GM23338 (cell line): ENCODE measurements at regions not wholly inside any gene's neighbourhood (a gene's known extent, or its start where the extent isn't known, plus 50 kb on each side); places are given as distances from the start of the nearest gene placed in this dataset.

Experiments
- ATAC-seq: fragments of 200-7000 bp; cut with Tn5 transposase; 3 replicates; pipeline ENCODE4 v1.9.1; 2020
- DNase-seq: peaks from one replicate; pipeline ENCODE4 v3.0.0-alpha.2; 2015; ENCODE audit warnings: low spot score
- H2AFZ ChIP-seq: fragments of 200-600 bp; sonication (generic); 2 replicates; pipeline ENCODE4 v1.8.0; 2016; ENCODE audit warnings: antibody characterized with exemption, mild to moderate bottlenecking, moderate library complexity
- H3F3A ChIP-seq: fragments of 200-600 bp; sonication (generic); replicated peaks from 2 replicates; pipeline ENCODE4 v1.8.0; 2017; ENCODE audit warnings: antibody characterized with exemption, mixed run types, low read depth
- H3K27ac ChIP-seq: fragments of 200-600 bp; sonication (generic); 2 replicates; pipeline ENCODE4 v1.6.1; 2016; ENCODE audit warnings: low read depth
- H3K27me3 ChIP-seq: fragments of 200-600 bp; sonication (generic); 2 replicates; pipeline ENCODE4 v1.8.0; 2016; ENCODE audit warnings: mild to moderate bottlenecking, mixed run types, moderate library complexity; ENCODE audit not compliant: insufficient read depth
- H3K36me3 ChIP-seq: fragments of 200-600 bp; sonication (generic); 2 replicates; pipeline ENCODE4 v1.8.0; 2016; ENCODE audit warnings: mild to moderate bottlenecking; ENCODE audit not compliant: insufficient read depth
- H3K4me1 ChIP-seq: fragments of 200-600 bp; sonication (generic); 2 replicates; pipeline ENCODE4 v1.8.0; 2016; ENCODE audit warnings: mild to moderate bottlenecking, moderate library complexity; ENCODE audit not compliant: insufficient read depth
- H3K4me2 ChIP-seq: fragments of 200-600 bp; sonication (generic); 2 replicates; pipeline ENCODE4 v1.7.1; 2017; ENCODE audit warnings: mixed run types
- H3K4me3 ChIP-seq: fragments of 200-600 bp; sonication (generic); 2 replicates; pipeline ENCODE4 v1.6.1; 2016; ENCODE audit warnings: mixed run types
- H3K79me2 ChIP-seq: fragments of 200-600 bp; sonication (generic); replicated peaks from 2 replicates; pipeline ENCODE4 v1.8.0; 2017; ENCODE audit warnings: mild to moderate bottlenecking; ENCODE audit not compliant: insufficient read depth
- H3K9me2 ChIP-seq: fragments of 200-600 bp; sonication (generic); 2 replicates; pipeline ENCODE4 v1.8.0; 2017; ENCODE audit not compliant: insufficient read depth
- H4K20me1 ChIP-seq: fragments of 200-600 bp; sonication (generic); replicated peaks from 2 replicates; pipeline ENCODE4 v1.8.0; 2017; ENCODE audit warnings: mild to moderate bottlenecking; ENCODE audit not compliant: insufficient read depth
- H3K27ac Mint-ChIP-seq: 2 replicates; pipeline ENCODE4 v1.8.0; 2020; ENCODE audit warnings: inconsistent platforms, mild to moderate bottlenecking, moderate library complexity, mixed read lengths
- H3K27me3 Mint-ChIP-seq: 3 replicates; pipeline ENCODE4 v1.8.0; 2022; ENCODE audit warnings: low read depth, mild to moderate bottlenecking, moderate library complexity, mixed read lengths, inconsistent platforms; ENCODE audit not compliant: insufficient read depth, poor library complexity
- H3K36me3 Mint-ChIP-seq: 3 replicates; pipeline ENCODE4 v1.8.0; 2021; ENCODE audit warnings: low read depth, mild to moderate bottlenecking, inconsistent platforms, moderate library complexity, mixed read lengths
- H3K4me1 Mint-ChIP-seq: 3 replicates; pipeline ENCODE4 v1.8.0; 2020; ENCODE audit warnings: mild to moderate bottlenecking, inconsistent platforms, mixed read lengths
- H3K4me3 Mint-ChIP-seq: 3 replicates; pipeline ENCODE4 v1.8.0; 2021; ENCODE audit warnings: moderate library complexity, mild to moderate bottlenecking, inconsistent platforms, mixed read lengths
- H3K9me3 Mint-ChIP-seq: 3 replicates; pipeline ENCODE4 v1.8.0; 2020; ENCODE audit warnings: moderate library complexity, mild to moderate bottlenecking, inconsistent platforms, mixed read lengths
- CREB1 ChIP-seq: fragments of 250-450 bp; sonication (Bioruptor Pico); IDR thresholded peaks from 2 replicates; pipeline ENCODE4 v1.5.0; 2020; ENCODE audit warnings: low read depth, mild to moderate bottlenecking, moderate library complexity
- EZH2 ChIP-seq: fragments of 200-600 bp; sonication (generic); IDR thresholded peaks from one replicate; pipeline ENCODE4 v1.8.0; 2017; ENCODE audit warnings: antibody characterized with exemption, mild to moderate bottlenecking, low read depth; ENCODE audit not compliant: unreplicated experiment
- EZH2phosphoT487 ChIP-seq: fragments of 200-600 bp; sonication (generic); IDR thresholded peaks from one replicate; pipeline ENCODE4 v1.8.1; 2018; ENCODE audit warnings: antibody characterized with exemption; ENCODE audit not compliant: unreplicated experiment
- JUNB ChIP-seq: IDR thresholded peaks from one replicate; pipeline ENCODE4 v1.6.1; 2016; ENCODE audit warnings: antibody characterized with exemption; ENCODE audit not compliant: unreplicated experiment
- NANOG ChIP-seq: IDR thresholded peaks from 2 replicates; pipeline ENCODE4 v1.6.1; 2016; ENCODE audit warnings: antibody characterized with exemption, borderline replicate concordance
- POLR2AphosphoS5 ChIP-seq: IDR thresholded peaks from 2 replicates; pipeline ENCODE4 v1.6.1; 2016; ENCODE audit warnings: antibody characterized with exemption, low read depth
- STAT1 ChIP-seq: IDR thresholded peaks from one replicate; pipeline ENCODE4 v1.6.1; 2016; ENCODE audit warnings: antibody characterized with exemption; ENCODE audit not compliant: unreplicated experiment
- ZNF114 ChIP-seq: fragments of 250-450 bp; sonication (Bioruptor Pico); IDR thresholded peaks from 2 replicates; pipeline ENCODE4 v1.5.0; 2020; ENCODE audit warnings: mild to moderate bottlenecking, moderate library complexity
- ZNF331 ChIP-seq: fragments of 250-450 bp; sonication (Bioruptor Pico); IDR thresholded peaks from 2 replicates; pipeline ENCODE4 v1.5.0; 2020; ENCODE audit warnings: low read depth, mild to moderate bottlenecking, moderate library complexity
- TF ChIP-seq, protein P1 (sequence below): fragments of 250-450 bp; sonication (Bioruptor Pico); IDR thresholded peaks from 2 replicates; pipeline ENCODE4 v1.5.0; 2020; ENCODE audit warnings: mild to moderate bottlenecking, moderate library complexity
- TF ChIP-seq, protein P2 (sequence below): IDR thresholded peaks from one replicate; pipeline ENCODE4 v1.6.1; 2018; ENCODE audit warnings: antibody characterized with exemption; ENCODE audit not compliant: unreplicated experiment
- TF ChIP-seq, protein P3 (sequence below), 2 experiments: fragments of 200-600 bp in 1 of 2; sonication (generic) in 1 of 2; conservative IDR thresholded peaks; 2 replicates each; pipeline versions ENCODE4 v1.5.1 to v1.6.1; 2016 to 2017; ENCODE audit warnings: antibody characterized with exemption in 2 of 2, low read depth in 2 of 2, mild to moderate bottlenecking in 2 of 2, moderate library complexity in 1 of 2

DNA sequence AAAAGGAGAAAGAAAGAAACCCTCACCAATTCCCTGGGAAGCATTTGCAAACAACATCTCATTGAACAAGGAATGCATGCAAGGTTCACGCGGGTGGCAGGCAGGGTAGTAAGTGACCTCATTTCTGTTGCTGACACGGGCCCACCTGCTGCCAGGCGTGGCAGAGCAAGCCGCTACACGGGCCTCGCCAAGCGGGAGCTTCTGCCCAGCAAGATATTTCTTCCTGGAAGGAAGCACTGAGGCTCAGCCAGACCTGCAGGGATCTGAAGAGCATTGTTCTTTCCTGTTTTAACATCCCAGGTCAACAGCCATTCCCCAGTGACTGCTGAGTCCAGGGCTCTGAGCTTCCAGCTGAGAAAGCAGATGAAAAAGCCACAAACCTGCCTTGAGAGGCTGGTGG is 91.9 kb upstream of the IGSF21 start:
- Histone ChIP-seq H3K4me3 (no peak overlapping the region), H3K27ac (no peak overlapping the region), H3F3A (no peaks in the 10 kb centered on the region), H3K4me2 (no peak overlapping the region), H3K9me2 (no peaks in the 10 kb centered on the region), H3K79me2 (no peaks in the 10 kb centered on the region), H3K4me1 (peaks cover 4% of the 10 kb centered on the region; the same call in 1 of the 2 replicates), H2AFZ (no peak overlapping the region), H3K36me3 (no peaks in the 10 kb centered on the region), H4K20me1 (no peaks in the 10 kb centered on the region), H3K27me3 (no peaks in the 10 kb centered on the region)
- no peak for DNase-seq
- Mint-ChIP-seq H3K36me3 (no peaks in the 10 kb centered on the region), H3K27me3 (peaks cover 13% of the 10 kb centered on the region), H3K4me1 (peaks cover 8% of the 10 kb centered on the region; the same call in 1 of the 3 replicates), H3K4me3 (no peak overlapping the region), H3K27ac (no peak overlapping the region; the same call in 1 of the 2 replicates), H3K9me3 (peaks cover 2% of the 10 kb centered on the region; the same call in 2 of the 3 replicates)
- TF ChIP-seq, protein P1, sequence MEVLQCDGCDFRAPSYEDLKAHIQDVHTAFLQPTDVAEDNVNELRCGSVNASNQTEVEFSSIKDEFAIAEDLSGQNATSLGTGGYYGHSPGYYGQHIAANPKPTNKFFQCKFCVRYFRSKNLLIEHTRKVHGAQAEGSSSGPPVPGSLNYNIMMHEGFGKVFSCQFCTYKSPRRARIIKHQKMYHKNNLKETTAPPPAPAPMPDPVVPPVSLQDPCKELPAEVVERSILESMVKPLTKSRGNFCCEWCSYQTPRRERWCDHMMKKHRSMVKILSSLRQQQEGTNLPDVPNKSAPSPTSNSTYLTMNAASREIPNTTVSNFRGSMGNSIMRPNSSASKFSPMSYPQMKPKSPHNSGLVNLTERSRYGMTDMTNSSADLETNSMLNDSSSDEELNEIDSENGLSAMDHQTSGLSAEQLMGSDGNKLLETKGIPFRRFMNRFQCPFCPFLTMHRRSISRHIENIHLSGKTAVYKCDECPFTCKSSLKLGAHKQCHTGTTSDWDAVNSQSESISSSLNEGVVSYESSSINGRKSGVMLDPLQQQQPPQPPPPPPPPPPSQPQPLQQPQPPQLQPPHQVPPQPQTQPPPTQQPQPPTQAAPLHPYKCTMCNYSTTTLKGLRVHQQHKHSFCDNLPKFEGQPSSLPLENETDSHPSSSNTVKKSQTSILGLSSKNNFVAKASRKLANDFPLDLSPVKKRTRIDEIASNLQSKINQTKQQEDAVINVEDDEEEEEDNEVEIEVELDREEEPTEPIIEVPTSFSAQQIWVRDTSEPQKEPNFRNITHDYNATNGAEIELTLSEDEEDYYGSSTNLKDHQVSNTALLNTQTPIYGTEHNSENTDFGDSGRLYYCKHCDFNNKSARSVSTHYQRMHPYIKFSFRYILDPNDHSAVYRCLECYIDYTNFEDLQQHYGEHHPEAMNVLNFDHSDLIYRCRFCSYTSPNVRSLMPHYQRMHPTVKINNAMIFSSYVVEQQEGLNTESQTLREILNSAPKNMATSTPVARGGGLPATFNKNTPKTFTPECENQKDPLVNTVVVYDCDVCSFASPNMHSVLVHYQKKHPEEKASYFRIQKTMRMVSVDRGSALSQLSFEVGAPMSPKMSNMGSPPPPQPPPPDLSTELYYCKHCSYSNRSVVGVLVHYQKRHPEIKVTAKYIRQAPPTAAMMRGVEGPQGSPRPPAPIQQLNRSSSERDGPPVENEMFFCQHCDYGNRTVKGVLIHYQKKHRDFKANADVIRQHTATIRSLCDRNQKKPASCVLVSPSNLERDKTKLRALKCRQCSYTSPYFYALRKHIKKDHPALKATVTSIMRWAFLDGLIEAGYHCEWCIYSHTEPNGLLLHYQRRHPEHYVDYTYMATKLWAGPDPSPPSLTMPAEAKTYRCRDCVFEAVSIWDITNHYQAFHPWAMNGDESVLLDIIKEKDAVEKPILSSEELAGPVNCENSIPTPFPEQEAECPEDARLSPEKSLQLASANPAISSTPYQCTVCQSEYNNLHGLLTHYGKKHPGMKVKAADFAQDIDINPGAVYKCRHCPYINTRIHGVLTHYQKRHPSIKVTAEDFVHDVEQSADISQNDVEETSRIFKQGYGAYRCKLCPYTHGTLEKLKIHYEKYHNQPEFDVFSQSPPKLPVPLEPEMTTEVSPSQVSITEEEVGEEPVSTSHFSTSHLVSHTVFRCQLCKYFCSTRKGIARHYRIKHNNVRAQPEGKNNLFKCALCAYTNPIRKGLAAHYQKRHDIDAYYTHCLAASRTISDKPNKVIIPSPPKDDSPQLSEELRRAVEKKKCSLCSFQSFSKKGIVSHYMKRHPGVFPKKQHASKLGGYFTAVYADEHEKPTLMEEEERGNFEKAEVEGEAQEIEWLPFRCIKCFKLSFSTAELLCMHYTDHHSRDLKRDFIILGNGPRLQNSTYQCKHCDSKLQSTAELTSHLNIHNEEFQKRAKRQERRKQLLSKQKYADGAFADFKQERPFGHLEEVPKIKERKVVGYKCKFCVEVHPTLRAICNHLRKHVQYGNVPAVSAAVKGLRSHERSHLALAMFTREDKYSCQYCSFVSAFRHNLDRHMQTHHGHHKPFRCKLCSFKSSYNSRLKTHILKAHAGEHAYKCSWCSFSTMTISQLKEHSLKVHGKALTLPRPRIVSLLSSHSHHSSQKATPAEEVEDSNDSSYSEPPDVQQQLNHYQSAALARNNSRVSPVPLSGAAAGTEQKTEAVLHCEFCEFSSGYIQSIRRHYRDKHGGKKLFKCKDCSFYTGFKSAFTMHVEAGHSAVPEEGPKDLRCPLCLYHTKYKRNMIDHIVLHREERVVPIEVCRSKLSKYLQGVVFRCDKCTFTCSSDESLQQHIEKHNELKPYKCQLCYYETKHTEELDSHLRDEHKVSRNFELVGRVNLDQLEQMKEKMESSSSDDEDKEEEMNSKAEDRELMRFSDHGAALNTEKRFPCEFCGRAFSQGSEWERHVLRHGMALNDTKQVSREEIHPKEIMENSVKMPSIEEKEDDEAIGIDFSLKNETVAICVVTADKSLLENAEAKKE (CRISPR knock-in tag), result no peak
- TF ChIP-seq ZNF114 (CRISPR knock-in tag) (no peak), ZNF331 (CRISPR knock-in tag) (no peak), NANOG (no peak), EZH2 (no peak), JUNB (no peak), CREB1 (no peak), POLR2AphosphoS5 (no peak), EZH2phosphoT487 (no peak), STAT1 (no peak)
- TF ChIP-seq, protein P2, sequence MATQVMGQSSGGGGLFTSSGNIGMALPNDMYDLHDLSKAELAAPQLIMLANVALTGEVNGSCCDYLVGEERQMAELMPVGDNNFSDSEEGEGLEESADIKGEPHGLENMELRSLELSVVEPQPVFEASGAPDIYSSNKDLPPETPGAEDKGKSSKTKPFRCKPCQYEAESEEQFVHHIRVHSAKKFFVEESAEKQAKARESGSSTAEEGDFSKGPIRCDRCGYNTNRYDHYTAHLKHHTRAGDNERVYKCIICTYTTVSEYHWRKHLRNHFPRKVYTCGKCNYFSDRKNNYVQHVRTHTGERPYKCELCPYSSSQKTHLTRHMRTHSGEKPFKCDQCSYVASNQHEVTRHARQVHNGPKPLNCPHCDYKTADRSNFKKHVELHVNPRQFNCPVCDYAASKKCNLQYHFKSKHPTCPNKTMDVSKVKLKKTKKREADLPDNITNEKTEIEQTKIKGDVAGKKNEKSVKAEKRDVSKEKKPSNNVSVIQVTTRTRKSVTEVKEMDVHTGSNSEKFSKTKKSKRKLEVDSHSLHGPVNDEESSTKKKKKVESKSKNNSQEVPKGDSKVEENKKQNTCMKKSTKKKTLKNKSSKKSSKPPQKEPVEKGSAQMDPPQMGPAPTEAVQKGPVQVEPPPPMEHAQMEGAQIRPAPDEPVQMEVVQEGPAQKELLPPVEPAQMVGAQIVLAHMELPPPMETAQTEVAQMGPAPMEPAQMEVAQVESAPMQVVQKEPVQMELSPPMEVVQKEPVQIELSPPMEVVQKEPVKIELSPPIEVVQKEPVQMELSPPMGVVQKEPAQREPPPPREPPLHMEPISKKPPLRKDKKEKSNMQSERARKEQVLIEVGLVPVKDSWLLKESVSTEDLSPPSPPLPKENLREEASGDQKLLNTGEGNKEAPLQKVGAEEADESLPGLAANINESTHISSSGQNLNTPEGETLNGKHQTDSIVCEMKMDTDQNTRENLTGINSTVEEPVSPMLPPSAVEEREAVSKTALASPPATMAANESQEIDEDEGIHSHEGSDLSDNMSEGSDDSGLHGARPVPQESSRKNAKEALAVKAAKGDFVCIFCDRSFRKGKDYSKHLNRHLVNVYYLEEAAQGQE, result no peak
- TF ChIP-seq, protein P3, sequence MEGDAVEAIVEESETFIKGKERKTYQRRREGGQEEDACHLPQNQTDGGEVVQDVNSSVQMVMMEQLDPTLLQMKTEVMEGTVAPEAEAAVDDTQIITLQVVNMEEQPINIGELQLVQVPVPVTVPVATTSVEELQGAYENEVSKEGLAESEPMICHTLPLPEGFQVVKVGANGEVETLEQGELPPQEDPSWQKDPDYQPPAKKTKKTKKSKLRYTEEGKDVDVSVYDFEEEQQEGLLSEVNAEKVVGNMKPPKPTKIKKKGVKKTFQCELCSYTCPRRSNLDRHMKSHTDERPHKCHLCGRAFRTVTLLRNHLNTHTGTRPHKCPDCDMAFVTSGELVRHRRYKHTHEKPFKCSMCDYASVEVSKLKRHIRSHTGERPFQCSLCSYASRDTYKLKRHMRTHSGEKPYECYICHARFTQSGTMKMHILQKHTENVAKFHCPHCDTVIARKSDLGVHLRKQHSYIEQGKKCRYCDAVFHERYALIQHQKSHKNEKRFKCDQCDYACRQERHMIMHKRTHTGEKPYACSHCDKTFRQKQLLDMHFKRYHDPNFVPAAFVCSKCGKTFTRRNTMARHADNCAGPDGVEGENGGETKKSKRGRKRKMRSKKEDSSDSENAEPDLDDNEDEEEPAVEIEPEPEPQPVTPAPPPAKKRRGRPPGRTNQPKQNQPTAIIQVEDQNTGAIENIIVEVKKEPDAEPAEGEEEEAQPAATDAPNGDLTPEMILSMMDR (conservative IDR thresholded peaks at IDR 0.05; ENCODE audit: low read depth in 2 of 2), result no peak
- no peak for ATAC-seq
